Endodermal cell (in vitro differentiated cells): ENCODE measurements at regions not wholly inside any gene's neighbourhood (a gene's known extent, or its start where the extent isn't known, plus 50 kb on each side); places are given as distances from the start of the nearest gene placed in this dataset.

Experiments used
- DNase-seq: peaks from one replicate; pipeline ENCODE4 v3.0.0-alpha.2; 2017
- H3K27ac ChIP-seq: 2 replicates; pipeline ENCODE4 v1.5.1; 2013; ENCODE audit warnings: mild to moderate bottlenecking, low read depth, low read length, moderate library complexity
- H3K27me3 ChIP-seq: 2 replicates; pipeline ENCODE4 v1.6.1; 2013; ENCODE audit warnings: mild to moderate bottlenecking, low read length, moderate library complexity; ENCODE audit not compliant: insufficient read depth, control insufficient read depth, poor library complexity, severe bottlenecking
- H3K36me3 ChIP-seq: 2 replicates; pipeline ENCODE4 v1.7.0; 2013; ENCODE audit warnings: mild to moderate bottlenecking, low read length, moderate library complexity; ENCODE audit not compliant: control insufficient read depth, insufficient read depth
- H3K4me1 ChIP-seq: one replicate; pipeline ENCODE4 v1.7.0; 2013; ENCODE audit warnings: low read length; ENCODE audit not compliant: control insufficient read depth, insufficient read depth
- H3K4me3 ChIP-seq: 2 replicates; pipeline ENCODE4 v1.5.1; 2013; ENCODE audit warnings: mild to moderate bottlenecking, low read length, moderate library complexity
- H3K9ac ChIP-seq: 2 replicates; pipeline ENCODE4 v1.6.1; 2013; ENCODE audit warnings: mild to moderate bottlenecking, low read length, moderate library complexity; ENCODE audit not compliant: poor library complexity, severe bottlenecking; ENCODE audit errors: extremely low read depth
- H3K9me3 ChIP-seq: 2 replicates; pipeline ENCODE4 v1.6.1; 2013; ENCODE audit warnings: mild to moderate bottlenecking, low read length, moderate library complexity; ENCODE audit not compliant: control insufficient read depth
- H3K27ac Mint-ChIP-seq: 2 replicates; pipeline ENCODE4 v1.8.0; 2020; ENCODE audit warnings: mixed read lengths
- H3K27me3 Mint-ChIP-seq: 2 replicates; pipeline ENCODE4 v1.8.0; 2021; ENCODE audit warnings: mild to moderate bottlenecking, mixed read lengths; ENCODE audit not compliant: insufficient read depth
- H3K36me3 Mint-ChIP-seq: 2 replicates; pipeline ENCODE4 v1.8.0; 2020; ENCODE audit warnings: low read depth, mixed read lengths
- H3K4me1 Mint-ChIP-seq: 2 replicates; pipeline ENCODE4 v1.8.0; 2020; ENCODE audit warnings: mixed read lengths
- H3K4me3 Mint-ChIP-seq: 2 replicates; pipeline ENCODE4 v1.8.0; 2020; ENCODE audit warnings: mild to moderate bottlenecking, moderate library complexity, mixed read lengths
- H3K9me3 Mint-ChIP-seq: 2 replicates; pipeline ENCODE4 v1.8.0; 2020; ENCODE audit warnings: mild to moderate bottlenecking, mixed read lengths
- CTCF ChIP-seq: fragments of 200-600 bp; sonication (generic); conservative IDR thresholded peaks from 2 replicates; pipeline ENCODE4 v1.5.0; 2021; ENCODE audit warnings: antibody characterized with exemption, mild to moderate bottlenecking
- WGBS, 2 experiments: methylation state at CpG; one replicate each; pipeline versions ENCODE4 v1.1.5 to v1.1.7; 2013; ENCODE audit warnings: missing lambda C conversion rate in 2 of 2, mixed read lengths in 1 of 2; ENCODE audit not compliant: insufficient coverage in 1 of 2, insufficient read length in 1 of 2; 5-methylcytosine and 5-hydroxymethylcytosine counted together

GRCh38 chr6:170091000-170091638 is 199.8 kb downstream of the DLL1 start:
- Mint-ChIP-seq H3K27me3 (no peaks in the 10 kb centered on the region), H3K27ac (no peak overlapping the region), H3K9me3 (peaks cover 4% of the 10 kb centered on the region), H3K36me3 (no peaks in the 10 kb centered on the region), H3K4me3 (no peak overlapping the region), H3K4me1 (peaks cover 3% of the 10 kb centered on the region)
- H3K4me3 ChIP-seq = no peak overlapping the region
- no peak for TF ChIP-seq CTCF
- H3K9me3 ChIP-seq = no peaks in the 10 kb centered on the region
- no peak overlapping the region for H3K9ac ChIP-seq
- WGBS, 2 experiments = 88% methylated on average over 10 to 18 of the region's 18 CpGs
- H3K27me3 ChIP-seq = no peaks in the 10 kb centered on the region
- H3K4me1 ChIP-seq = no peaks in the 10 kb centered on the region
- DNase-seq = peak; percentile 60
- H3K27ac ChIP-seq = no peak overlapping the region
- no peaks in the 10 kb centered on the region for H3K36me3 ChIP-seq

DNA sequence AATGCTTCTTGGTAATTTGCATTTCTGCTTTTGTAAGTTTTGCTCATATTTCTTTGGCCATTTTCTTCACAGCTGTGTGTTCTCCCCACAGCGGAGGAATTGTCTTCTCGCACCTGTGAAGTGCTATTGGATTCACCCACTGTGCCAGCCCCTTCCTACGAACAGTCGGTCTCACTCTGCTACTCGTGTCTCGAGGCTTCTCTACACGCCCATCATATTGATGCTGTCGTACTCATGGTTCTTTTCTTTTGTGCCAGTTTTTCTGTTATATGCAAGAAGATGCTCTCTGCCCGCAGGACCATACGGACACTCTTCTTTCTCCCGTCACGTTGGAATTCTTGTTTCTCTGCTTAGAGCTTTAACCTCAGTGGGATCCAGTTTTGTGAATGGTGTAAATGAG is 200.3 kb downstream of the DLL1 start:
- Mint-ChIP-seq H3K36me3 (no peaks in the 10 kb centered on the region), H3K27ac (no peak overlapping the region), H3K4me3 (no peak overlapping the region), H3K27me3 (no peaks in the 10 kb centered on the region), H3K9me3 (peaks cover 4% of the 10 kb centered on the region), H3K4me1 (peaks cover 3% of the 10 kb centered on the region)
- H3K27ac ChIP-seq = no peak overlapping the region
- 93 to 94% methylated on average over 12 of the region's 12 CpGs for WGBS, 2 experiments
- H3K4me3 ChIP-seq = no peak overlapping the region
- H3K9ac ChIP-seq = no peak overlapping the region
- DNase-seq = no peak
- TF ChIP-seq CTCF = no peak
- no peaks in the 10 kb centered on the region for H3K36me3 ChIP-seq
- no peaks in the 10 kb centered on the region for H3K4me1 ChIP-seq
- H3K27me3 ChIP-seq = no peaks in the 10 kb centered on the region
- H3K9me3 ChIP-seq = no peaks in the 10 kb centered on the region

- Histone ChIP-seq H3K4me3 (no peak overlapping the region), H3K4me1 (no peaks in the 10 kb centered on the region), H3K27me3 (no peaks in the 10 kb centered on the region), H3K9ac (no peak overlapping the region), H3K9me3 (no peaks in the 10 kb centered on the region), H3K36me3 (no peaks in the 10 kb centered on the region), H3K27ac (no peak overlapping the region)
- 84 to 90% methylated on average over 10 to 11 of the region's 11 CpGs for WGBS, 2 experiments
- TF ChIP-seq CTCF = no peak
- Mint-ChIP-seq H3K4me3 (no peak overlapping the region), H3K27ac (no peak overlapping the region), H3K27me3 (no peaks in the 10 kb centered on the region), H3K36me3 (no peaks in the 10 kb centered on the region), H3K9me3 (peaks cover 4% of the 10 kb centered on the region), H3K4me1 (peaks cover 3% of the 10 kb centered on the region)
- peak; percentile 22 for DNase-seq
Observed at GRCh38 chr6:170089963-170090362, 200.9 kb downstream of the DLL1 start.
